ENCODE measurements at regions not wholly inside any gene's neighbourhood (a gene's known extent, or its start where the extent isn't known, plus 50 kb on each side); places are given as distances from the start of the nearest gene placed in this dataset.

DNA sequence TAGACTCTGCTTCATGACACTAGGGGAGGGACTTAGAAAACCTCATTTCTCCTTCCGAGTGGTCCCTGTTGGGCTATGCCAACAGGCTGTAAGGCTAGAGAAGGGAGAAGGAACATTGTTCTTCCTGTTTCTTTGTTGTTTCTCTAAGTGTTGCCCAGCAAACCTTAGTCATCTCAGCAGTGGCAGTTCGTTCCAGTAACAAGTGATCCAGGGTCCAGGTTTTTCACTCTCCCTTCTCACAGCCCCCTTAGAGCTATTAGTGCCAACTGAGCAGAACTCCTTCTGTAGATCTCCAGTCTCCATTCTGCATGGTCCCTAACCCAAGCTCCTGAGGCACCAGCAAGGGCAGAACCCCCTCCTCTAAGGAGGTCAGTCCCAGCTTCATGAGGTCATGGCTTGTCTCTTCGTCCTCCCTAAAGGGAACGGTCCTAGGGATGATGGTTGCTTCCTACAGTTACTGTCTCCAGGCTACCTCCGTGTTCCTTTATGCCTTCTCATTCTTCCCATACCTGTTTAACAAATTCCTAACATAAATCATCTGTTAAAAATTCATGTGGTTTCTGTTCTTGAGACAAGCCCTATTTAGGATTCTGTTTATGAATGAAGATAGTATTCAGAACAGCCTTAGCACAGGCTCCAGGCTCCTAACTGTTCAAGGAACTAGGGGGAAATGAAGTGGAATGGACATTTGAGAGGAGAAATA lies 168.6 kb upstream of the UBASH3B start:
- TF ChIP-seq GATA2 (IDR thresholded peaks at IDR 0.05; ENCODE audit: low read depth, low read length) (no peak), GATA3 (IDR thresholded peaks at IDR 0.05; ENCODE audit: low read depth, low read length) (no peak)

Data from SH-SY5Y (cell line).